ENCODE measurements at regions not wholly inside any gene's neighbourhood (a gene's known extent, or its start where the extent isn't known, plus 50 kb on each side); places are given as distances from the start of the nearest gene placed in this dataset.

GRCh38 chr7:21029006-21029405 is 242.3 kb upstream of the SP8 start:
- no peak for DNase-seq (ENCODE audit: low read depth)

- DNase-seq (ENCODE audit: low read depth) = no peak
Measured at GRCh38 chr7:21030237-21030871, 243.7 kb upstream of the SP8 start.

DNA sequence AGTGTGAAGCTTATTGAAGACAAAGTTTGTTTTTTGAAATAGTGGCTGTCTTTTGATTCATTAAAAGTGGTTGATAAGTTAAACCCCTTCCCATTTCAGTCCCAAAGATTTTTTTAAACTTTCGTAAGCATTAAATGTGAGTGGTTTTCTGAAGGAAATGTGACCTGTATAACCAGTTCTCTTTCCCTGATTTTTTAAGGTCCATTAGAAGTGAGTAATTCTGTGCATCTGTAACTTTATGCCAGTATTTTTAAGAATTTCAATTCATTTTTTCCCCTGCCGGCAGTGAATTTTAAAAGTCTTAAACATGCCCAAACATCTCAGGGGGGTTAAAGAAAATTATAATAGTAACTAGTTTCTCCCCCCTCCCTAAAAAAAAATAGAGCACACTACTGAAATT is 254.6 kb upstream of the SP8 start:
- DNase-seq (ENCODE audit: low read depth) = no peak

DNA sequence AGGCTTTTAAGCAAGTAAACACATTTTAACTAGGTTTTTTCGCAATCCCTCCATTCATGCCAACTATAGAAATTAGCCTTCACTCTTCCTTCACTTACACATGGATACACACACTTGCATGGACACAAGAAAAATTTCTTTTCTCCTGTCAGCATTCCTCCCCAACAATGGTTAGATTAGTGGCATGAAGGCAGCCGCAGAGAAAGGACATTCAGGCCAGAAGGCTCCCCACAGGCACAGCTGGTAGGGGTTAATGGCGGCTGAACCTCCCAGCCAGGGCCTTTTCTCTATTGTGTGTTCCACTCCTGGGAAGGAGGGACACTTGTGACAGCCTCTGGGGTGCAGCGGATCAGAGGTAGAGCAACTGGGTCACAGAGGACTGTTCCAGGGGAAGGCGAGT is 255.0 kb upstream of the SP8 start:
- DNase-seq (ENCODE audit: low read depth) = no peak

GRCh38 chr7:21044384-21044783 is 257.7 kb upstream of the SP8 start:
- DNase-seq (ENCODE audit: low read depth) = no peak

- DNase-seq (ENCODE audit: low read depth) = no peak
Measured at GRCh38 chr7:21044913-21045568, 258.4 kb upstream of the SP8 start.

DNA sequence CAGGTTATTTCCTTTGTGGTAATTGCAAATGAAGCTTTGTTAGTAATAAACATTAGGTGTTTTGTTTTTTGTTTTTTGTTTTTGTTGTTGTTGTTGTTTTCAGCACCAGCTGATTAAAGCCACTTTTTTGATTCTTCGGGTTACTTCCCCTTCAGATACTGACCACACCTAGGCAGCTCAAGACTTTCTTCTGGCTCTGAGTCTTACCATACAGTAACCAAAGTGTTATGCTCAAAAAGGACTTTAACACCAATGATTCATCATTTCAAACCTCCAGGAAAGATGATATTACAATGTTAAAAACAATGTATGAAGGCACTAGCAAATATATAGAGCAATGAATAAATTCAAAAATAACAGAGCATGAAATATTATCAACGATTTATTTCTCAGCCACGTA is 265.2 kb upstream of the SP8 start:
- DNase-seq (ENCODE audit: low read depth) = no peak

DNA sequence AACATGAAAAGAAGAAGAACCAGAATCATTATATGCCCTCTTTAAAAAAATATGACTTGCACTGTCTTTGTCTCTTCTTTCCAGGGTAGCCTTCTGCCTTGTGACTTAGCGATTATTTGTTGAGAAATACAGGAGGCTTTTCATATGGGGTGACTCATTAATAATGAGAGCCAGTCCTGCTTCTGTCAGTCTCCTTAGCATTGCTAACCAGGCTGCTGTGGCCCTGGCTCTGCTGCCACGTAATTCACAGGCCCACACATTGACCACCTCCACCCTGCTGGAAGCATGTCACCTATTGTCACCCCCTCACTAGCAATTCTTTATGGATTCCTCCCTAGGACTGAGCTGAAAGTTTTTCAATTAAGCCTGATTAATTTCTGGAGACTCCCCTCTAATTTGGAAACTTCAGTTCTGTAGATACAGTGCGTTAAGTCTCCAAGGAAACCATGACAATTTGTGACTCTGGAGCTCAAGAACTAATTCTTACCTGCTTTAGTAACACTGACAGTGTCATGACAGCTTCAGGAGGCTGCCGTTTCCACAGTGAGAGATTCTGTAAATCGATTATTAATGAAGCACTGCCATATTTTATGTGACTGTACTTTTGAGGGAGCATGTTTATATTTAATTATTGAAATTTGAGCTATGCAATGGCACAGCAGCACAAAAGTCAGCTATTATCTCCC is 267.9 kb upstream of the SP8 start:
- DNase-seq (ENCODE audit: low read depth) = no peak

GRCh38 chr7:21059069-21059468 is 272.4 kb upstream of the SP8 start:
- no peak for DNase-seq (ENCODE audit: low read depth)

GRCh38 chr7:21063106-21063505 is 276.4 kb upstream of the SP8 start:
- no peak for DNase-seq (ENCODE audit: low read depth)

- DNase-seq (ENCODE audit: low read depth) = no peak
Measured at GRCh38 chr7:21064698-21065648, 278.3 kb upstream of the SP8 start.

GRCh38 chr7:21066221-21066620 is 279.5 kb upstream of the SP8 start:
- DNase-seq (ENCODE audit: low read depth) = no peak

DNA sequence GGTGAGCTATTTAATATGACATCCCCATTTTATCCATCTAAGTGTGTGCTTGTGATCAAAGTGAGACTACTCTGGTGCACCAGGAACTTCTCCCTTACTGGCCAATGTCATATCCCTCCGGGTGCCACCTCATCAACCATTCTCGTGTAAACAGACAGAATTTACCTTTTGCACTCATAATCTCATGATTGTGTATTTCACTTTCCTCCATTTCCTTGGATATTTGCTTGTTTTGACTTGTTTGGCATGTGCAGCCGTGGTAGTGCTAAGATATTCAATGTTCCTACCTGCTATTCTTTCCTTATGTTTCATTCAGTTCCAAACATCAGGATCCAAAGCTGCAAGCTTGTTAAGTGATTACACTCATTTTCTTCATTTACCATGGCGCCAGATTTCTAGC is 280.5 kb upstream of the SP8 start:
- DNase-seq (ENCODE audit: low read depth) = no peak

DNA sequence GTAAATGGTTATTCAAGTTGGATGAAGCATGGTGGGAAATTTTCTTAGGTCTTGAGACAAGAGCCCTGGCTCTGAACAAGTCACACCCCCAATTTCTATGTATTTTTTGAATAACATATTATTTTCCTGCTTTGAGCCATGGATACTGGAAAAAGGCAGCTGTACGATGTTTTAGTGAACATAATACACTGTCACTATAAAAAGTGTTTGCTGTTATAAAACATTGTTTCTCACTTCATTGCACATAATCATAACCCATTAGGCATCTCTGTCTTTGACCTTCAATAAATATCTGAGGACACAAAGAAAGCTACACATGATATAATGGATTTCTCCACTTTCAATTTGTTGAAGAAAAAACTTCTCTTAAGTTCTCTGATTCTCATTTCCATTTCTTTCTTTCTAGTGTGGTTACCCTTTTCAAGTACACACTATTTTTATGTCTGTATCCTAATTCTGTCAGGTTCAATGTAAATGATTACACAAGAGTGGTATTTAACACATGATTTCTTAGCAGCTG is 283.9 kb upstream of the SP8 start:
- DNase-seq (ENCODE audit: low read depth) = no peak

GRCh38 chr7:21071561-21072501 is 285.1 kb upstream of the SP8 start:
- DNase-seq (ENCODE audit: low read depth) = no peak

DNA sequence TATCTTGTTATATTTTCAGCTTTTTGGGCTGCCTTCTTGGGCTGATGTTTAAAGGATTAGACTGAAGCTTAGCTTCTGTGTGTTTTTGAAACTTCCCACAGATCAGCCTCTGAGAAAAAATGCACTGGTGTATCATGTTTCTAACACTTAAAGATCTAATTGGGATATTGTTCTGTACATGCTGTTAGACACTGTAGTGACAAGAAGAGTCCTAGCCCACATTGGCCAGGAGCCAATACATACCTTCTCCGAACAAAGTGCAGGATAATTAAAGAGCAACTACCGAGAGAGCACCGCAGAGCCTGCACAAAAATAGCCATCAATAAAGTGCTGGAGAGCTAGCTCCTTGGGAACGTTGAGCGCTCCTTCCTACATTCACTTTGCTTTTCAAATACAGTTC is 289.4 kb upstream of the SP8 start:
- no peak for DNase-seq (ENCODE audit: low read depth)

DNA sequence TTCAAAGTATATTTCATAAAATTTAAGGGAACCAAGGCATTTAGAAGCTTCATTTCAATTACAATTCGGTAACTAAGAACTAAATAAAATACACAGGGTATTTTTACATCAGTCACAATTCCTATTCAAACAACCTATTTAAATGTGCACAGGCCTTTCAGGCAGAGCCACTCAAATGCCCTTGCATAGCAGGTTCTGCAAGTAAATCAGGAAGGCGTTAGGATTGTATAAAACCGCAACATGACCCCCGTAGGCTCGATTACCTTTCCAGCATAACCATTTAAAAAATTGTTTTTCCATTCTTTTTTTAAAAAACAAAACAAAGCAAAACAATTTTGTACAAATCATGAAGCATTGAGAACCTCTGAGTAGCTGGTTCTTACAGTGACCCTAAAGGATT is 289.9 kb upstream of the SP8 start:
- no peak for DNase-seq (ENCODE audit: low read depth)

DNA sequence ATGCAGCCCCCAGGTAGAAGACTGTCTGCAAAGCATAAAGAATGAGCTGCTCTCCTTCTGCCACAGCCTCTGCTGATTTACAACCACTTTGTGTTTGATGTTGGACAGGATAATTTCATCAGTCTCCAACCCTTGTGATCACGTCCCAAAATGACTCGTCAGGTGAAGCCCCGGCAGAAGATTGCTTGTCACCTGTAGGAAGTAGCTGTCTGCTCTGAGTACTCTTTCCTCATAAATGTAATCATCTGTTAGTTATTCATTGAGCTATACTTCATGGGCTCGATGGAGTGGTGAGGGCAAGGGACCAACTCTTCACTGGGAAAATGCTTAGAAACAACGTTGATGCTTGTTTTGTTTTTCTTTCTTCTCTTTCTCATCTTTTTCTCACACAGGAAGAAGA is 290.9 kb upstream of the SP8 start:
- DNase-seq (ENCODE audit: low read depth) = no peak

DNA sequence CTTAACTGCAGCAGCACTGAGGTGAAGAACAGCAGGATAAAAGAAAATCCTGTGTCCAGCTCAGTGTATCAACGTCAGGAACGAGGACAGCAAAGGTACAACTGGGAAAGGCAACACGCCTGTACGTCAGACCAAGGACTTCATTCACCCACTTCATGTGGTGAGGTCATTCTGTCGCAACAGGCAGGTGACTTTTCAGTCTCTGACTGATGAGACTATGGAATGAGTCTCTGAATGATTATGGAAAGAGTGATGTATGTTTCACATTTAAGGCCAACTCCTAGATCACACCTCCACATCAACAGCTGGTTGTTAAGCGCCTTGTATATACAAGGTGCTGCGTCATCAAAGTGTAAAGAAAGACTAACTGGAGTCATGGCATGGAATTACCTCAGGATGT is 297.6 kb upstream of the SP8 start:
- no peak for DNase-seq (ENCODE audit: low read depth)

- DNase-seq (ENCODE audit: low read depth) = no peak
Measured at GRCh38 chr7:21086688-21087087, 300.0 kb upstream of the SP8 start.

DNA sequence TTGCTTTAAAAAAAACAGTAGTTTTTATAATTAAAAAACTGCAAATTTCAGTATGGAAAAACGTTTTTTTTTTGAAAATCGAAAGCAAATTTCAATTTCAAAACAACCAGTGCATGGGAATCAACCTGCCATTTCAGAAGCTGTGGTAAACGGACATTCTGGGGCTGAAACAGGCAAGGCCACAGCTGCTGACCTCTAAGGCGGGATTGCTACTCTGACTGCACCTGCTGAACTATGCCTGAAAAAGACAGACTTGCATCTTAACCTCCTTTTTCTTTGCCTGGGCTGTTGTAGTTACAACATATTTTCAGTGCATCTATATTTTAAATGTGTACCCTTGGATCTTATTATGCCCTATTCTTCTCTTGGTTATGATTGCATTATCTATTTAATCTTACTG is 303.0 kb upstream of the SP8 start:
- no peak for DNase-seq (ENCODE audit: low read depth)
